COLO668 (cell line): ENCODE measurements at regions not wholly inside any gene's neighbourhood (a gene's known extent, or its start where the extent isn't known, plus 50 kb on each side); places are given as distances from the start of the nearest gene placed in this dataset.

Experiments
- DNase-seq: peaks from one replicate; lab custom pipeline; 2025; ENCODE audit not compliant: unreplicated experiment; lab: John Stamatoyannopoulos, UW

- DNase-seq = no peak
These were observed 243.4 kb upstream of the IRX5 start for GRCh38 chr16:54687043-54687899.

DNA sequence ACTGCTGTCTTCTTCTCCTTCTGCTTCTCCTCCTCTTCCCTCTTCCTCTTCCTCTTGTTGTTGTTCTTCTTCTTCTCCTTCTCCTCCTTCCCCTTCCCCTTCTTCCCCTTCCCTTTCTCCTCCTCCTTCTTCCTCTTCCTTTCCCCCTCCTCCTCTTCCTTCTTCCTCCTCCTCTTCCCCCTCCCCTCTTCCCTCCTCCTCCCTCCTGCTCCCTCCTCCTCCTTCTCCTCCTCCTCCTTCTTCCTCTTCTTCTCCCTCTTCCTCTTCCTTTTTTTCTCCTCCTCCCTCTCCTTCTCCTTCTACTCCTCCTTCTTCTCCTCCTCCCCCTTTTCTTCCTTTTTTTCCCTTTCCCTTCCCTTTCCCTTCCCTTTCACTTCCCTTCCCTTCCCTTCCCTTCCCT lies 245.0 kb upstream of the IRX5 start:
- DNase-seq = no peak

- no peak for DNase-seq
These were observed 251.1 kb upstream of the IRX5 start for GRCh38 chr16:54679531-54679930.

DNA sequence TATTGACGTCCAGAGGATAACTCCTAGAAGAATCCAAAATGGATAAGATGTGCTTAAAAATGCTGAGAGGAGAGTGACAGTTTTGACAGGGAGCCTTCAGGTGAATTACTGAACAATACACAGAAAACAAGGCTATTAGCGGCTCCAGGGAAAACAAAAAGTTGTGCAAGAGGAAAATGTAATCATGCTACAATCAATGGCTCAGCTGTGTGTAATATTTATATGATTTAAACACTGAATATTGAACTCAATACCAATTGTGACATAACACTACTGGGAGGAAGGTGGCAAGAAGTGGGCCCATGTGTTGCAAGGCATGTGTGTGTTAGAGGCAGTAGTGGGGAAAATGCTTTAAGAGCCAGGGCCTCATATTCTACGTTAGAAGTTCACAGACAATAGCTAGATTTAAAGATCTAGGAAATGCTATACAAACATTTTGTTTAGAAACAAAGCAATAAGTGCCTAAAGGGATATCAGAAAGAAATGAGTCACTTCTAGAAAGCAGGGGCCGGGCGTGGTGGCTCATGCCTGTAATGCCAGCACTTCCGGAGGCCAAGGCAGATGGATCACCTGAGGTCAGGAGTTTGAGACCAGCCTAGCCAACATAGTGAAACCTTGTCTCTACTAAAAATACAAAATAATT lies 253.2 kb upstream of the IRX5 start:
- DNase-seq = no peak

DNA sequence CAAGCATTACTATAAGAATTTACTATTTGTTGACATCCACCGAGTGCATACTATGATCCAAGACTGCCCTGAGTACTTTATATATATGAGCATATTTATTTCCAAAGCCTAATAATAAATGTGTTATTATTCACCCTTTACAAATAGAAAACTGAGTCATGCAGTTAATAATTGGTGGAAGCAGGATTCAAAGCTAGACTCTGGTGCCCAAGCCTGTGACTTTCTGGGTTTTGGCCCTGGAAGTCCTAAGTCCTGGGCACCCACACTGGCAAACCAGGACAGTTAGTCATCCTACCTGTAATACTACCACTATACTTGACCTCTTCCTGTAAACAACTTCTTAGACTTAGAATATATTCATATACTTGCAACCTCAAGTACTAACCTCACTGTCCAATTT lies 257.4 kb upstream of the IRX5 start:
- no peak for DNase-seq

GRCh38 chr16:54672500-54672899 lies 258.2 kb upstream of the IRX5 start:
- no peak for DNase-seq

DNA sequence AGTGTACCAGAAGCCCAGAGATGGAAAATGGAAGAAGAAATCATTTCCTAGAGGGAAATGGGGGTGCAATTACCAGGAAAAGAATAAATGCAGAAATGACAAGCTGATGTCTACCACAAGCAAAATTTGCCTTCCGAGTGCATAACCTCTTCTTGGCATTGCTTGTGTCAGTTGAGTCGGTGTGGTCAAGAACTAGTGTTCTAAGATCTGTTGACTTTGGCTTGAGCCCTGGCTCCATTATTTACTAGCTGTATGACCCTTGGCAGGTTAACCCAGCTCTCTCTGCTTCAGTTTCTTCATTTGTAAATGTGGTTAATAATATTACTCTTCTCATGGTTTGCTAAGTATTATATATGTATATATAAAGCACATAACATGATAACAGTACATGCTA lies 273.0 kb upstream of the IRX5 start:
- DNase-seq = no peak

GRCh38 chr16:54657058-54657708 lies 273.5 kb upstream of the IRX5 start:
- no peak for DNase-seq

- DNase-seq = no peak
These were observed 275.5 kb upstream of the IRX5 start for GRCh38 chr16:54655121-54655590.

DNA sequence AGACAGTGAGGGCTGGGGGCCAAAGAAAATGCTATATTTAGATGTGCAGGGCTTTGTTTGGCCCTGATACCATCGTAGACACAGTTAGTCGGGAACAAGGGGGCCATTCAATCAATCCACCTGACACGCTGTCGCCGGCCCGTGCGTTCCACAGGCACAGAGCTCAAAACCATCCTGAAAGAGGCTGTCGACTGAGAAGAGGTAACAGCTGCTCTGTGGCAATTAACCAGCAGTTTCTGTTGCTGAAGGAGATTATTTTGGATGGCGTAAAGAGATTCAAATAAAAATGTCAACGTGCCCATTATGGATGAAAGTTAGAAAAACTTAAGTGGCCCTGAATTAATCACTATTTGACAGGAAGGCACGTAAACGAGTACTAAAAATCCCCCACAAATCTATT lies 276.2 kb upstream of the IRX5 start:
- no peak for DNase-seq

DNA sequence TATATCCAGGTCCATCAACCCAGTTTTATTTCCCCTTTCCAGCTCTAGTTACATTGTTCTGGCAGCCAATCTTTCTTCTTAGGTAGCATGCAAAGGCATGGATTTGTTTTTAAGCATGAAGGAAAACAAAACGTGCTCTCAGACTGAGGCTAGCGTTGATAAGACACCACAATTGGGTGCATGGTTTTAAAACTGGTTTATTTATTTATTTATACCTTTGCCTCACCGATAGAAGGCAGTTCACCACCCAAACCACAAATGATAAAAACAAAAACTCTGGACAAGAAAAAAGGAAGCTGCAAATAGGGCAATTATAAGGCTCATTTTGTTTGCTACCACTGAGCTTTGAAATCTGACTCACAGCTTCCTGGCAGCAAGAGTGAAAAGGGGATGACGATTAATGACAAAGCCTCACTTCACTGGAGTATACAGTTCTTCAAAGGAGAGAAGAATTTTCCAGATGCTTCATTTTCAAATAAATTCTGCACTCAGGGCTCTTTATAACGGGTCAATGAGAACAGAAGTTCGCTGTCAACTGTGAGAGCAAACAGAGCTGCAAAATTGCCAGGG lies 278.4 kb upstream of the IRX5 start:
- no peak for DNase-seq

DNA sequence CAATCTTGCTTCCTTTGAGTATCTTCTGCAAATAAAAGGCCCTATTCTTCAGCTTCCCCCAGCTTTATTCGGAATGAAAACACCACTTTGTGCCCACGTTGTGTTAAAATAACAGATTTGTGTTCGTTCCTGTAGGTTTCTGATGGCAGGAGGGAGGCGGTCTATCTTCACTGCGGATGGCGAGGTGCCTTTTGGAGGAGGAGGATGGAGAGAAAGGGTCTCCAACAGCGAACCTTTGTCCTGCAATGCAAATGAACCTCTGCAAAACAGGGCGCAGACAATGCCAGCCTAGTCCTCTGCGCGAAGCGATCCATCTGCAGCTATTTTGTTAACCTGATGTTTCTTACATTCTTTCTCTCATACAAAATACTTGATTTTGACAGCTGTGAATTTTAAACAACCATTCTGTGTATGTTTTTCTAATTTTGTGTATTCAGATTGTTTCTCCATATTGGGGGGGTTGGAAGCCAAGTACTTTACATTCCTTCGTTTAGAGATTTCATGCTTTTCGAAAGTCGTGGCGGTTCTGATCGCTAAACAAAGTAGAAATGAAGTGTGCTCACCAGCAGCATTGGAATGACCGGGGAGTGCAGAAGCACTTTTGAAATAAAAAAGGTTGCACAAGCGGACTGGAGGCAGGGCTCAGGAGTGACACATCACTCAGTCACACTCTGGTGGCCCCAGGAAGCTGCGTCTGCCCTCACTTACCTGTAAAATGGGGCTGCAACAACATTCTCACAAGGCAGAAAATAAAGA lies 279.0 kb upstream of the IRX5 start:
- DNase-seq = no peak

DNA sequence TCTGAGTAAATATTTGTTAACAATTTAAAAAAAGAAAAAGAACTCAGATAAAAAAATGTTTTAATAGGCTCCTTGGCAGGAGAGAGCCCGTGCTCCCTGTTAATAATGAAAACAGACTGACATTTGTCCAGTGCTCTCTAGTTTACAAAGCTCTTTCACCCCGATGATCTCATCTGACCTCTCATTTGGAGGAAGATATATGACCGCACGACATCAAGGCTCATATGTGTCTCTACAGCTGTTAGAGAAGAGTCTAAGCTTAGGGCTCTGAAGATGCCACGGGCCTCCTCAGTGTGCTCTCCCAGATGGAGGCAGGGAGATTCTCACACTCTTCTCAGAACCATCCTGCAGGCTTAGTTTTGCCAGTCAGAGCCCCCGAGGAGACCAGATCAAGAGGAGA lies 280.8 kb upstream of the IRX5 start:
- DNase-seq = no peak

- DNase-seq = no peak
These were observed 282.1 kb upstream of the IRX5 start for GRCh38 chr16:54648575-54648974.

DNA sequence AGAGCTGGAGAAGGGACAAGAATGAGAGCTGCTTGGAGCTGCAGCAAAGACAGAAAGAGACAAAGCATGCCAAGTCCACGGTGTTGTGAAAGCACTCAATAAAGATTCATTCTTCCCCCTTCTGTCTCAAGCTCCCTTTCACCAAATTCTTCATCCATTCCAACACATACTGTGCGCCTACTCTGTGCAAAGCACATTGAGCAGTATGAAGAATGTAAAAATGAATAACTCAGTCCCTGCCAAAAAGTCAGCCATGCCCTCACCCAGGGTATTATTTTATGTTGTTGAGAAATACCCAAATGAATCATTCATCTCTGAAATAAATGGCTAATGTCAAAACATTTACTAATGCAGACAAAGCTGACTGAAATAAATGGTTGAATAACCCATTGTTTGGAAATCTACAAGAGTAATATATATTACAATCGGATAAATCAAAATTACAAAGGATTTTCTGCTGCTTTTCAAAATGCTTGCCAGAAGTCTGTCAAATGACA lies 282.9 kb upstream of the IRX5 start:
- no peak for DNase-seq

- no peak for DNase-seq
These were observed 283.4 kb upstream of the IRX5 start for GRCh38 chr16:54647216-54647615.

- no peak for DNase-seq
These were observed 285.3 kb upstream of the IRX5 start for GRCh38 chr16:54645345-54645744.

DNA sequence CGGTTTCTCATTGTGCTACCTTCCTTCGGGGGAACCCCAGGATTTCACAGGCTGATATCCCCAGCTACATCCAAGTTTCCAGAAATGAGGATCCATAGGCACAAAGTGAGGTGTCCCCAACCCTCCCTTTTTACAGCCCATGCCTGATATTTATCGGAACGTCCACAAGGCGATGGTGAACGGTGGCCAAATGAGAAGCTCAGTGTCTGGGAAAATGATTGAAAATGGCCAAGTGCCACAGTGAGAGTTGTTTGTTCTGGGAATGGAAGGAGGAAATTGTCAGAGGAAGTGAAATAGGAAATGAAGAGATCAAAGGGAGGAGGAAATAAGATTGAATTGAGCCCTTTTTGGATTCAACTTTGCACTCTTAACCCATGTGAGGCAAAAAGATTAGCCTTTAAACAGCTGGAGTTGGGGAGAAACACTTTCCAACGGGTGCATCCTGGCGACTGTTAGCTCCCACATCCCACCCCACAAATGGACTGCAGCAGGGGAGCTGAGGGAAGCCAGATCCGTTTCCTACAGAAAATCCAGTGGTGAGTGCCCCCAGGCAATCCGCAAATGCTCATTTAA lies 294.4 kb upstream of the IRX5 start:
- DNase-seq = no peak

DNA sequence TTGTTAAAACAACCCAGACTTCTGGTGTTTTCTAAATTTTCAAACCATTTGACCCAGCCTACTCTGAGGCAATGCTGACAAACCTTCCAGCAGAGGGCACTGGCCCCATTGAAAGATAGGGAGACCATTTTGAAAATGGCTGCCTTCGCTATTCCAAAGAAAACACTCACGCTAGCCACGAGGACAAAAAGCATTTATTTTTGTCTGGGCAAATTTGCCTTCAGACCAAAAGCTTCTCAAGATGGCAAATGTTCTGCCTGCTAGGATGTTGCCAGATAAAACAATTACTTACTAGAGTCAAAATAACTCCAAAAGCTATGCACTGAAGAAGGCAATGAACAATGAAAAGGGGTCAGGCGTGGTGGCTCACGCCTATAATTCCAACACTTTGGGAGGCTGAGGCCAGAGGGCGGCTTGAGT lies 296.7 kb upstream of the IRX5 start:
- no peak for DNase-seq
